Prostate gland (tissue), 2 donors: ENCODE measurements at regions not wholly inside any gene's neighbourhood (a gene's known extent, or its start where the extent isn't known, plus 50 kb on each side); places are given as distances from the start of the nearest gene placed in this dataset.

Source experiments
- POLR2A ChIP-seq: fragments of 450-650 bp; IDR thresholded peaks from one replicate; pipeline ENCODE4 v1.6.1; 2016; ENCODE audit warnings: antibody characterized with exemption, mild to moderate bottlenecking
- TF ChIP-seq, protein P1 (sequence below), 4 experiments: fragments of 200-600 bp in 2 of 4; fragments of 450-650 bp in 2 of 4; sonication (generic) in 2 of 4; IDR thresholded peaks; 1 replicate in 3 of 4; 2 replicates in 1 of 4; pipeline ENCODE4 v1.5.1; 2016 to 2019; ENCODE audit warnings: antibody characterized with exemption in 4 of 4, mild to moderate bottlenecking in 2 of 4, moderate library complexity in 2 of 4

DNA sequence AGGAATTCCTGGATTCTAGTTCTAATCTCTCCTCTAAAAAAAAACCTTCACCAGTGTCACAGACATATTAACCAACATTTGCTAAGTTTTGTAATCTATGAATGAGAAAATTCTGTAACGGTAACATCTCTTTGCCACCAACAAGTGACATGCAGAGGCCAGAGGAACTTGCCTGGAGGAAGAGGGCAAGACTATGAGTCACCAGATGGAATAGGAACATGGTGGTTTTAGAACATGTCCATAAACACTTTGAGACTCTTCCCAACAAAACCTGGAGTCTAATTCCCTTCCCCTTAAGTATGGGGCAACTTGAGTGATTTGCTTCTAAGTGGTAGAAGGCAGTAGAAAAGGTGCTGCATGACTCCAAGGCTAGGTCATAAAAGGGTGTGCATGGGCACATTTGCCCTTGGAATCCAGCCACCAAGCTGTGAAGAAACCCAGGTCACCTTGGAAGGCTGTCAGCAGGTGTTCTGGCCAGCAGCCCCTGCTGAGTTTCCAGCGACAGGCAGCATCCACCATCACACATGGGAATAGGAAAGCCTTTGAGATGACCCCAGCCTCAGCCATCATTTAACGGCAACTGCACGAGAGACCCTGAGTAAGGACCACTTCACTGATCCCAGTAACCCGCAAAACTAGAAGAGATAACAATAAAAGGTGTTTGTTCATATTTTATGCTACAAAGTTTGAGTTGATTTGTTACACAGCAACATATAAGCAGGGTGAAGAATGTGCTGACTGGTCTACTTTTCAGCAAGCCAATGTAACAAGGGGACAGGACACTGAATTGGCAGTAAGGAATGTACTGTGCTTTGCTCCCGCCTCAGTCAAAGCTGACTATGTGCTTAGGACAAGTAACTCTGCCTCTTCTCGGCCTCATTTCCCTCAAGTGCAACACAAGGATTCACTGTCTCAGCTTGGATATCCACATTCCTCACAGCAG lies 90.6 kb downstream of the SKA1 start:
- no peak for TF ChIP-seq POLR2A
- TF ChIP-seq, protein P1, sequence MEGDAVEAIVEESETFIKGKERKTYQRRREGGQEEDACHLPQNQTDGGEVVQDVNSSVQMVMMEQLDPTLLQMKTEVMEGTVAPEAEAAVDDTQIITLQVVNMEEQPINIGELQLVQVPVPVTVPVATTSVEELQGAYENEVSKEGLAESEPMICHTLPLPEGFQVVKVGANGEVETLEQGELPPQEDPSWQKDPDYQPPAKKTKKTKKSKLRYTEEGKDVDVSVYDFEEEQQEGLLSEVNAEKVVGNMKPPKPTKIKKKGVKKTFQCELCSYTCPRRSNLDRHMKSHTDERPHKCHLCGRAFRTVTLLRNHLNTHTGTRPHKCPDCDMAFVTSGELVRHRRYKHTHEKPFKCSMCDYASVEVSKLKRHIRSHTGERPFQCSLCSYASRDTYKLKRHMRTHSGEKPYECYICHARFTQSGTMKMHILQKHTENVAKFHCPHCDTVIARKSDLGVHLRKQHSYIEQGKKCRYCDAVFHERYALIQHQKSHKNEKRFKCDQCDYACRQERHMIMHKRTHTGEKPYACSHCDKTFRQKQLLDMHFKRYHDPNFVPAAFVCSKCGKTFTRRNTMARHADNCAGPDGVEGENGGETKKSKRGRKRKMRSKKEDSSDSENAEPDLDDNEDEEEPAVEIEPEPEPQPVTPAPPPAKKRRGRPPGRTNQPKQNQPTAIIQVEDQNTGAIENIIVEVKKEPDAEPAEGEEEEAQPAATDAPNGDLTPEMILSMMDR (IDR thresholded peaks at IDR 0.05) = no peak
